B cell (primary cell): ENCODE measurements at regions not wholly inside any gene's neighbourhood (a gene's known extent, or its start where the extent isn't known, plus 50 kb on each side); places are given as distances from the start of the nearest gene placed in this dataset.

ENCODE experiments used
- ATAC-seq: fragments of 200-7000 bp; cut with Tn5 transposase; one replicate; pipeline ENCODE4 v1.10.0; 2021; ENCODE audit warnings: low read depth, mild to moderate bottlenecking, moderate number of reproducible peaks, moderate library complexity
- CTCF ChIA-PET: fragments of 350-600 bp; sonication (Branson Sonifier 250); formaldehyde crosslinking; loops from one replicate; lab custom pipeline; 2021; ENCODE audit warnings: antibody characterized with exemption, inconsistent platforms; lab: Charles Lee
- POLR2A ChIA-PET: fragments of 350-600 bp; sonication (Branson Sonifier 250); formaldehyde crosslinking; loops from one replicate; lab custom pipeline; 2021; ENCODE audit warnings: antibody characterized with exemption; lab: Charles Lee
- DNase-seq: peaks from one replicate; pipeline ENCODE4 v3.0.0; 2013
- H2AFZ ChIP-seq: 2 replicates; pipeline ENCODE4 v1.6.1; 2012; ENCODE audit warnings: mild to moderate bottlenecking, low read depth, low read length; ENCODE audit not compliant: insufficient read depth, poor library complexity, severe bottlenecking
- H3K27ac ChIP-seq, 2 donors: 1 replicate in 1 of 2; 2 replicates in 1 of 2; pipeline ENCODE4 v1.5.1; 2012 to 2013; ENCODE audit warnings: low read length in 2 of 2, mild to moderate bottlenecking in 2 of 2, moderate library complexity in 1 of 2
- H3K27me3 ChIP-seq, 4 experiments: fragments of 200-600 bp in 1 of 4; sonication (generic) in 1 of 4; replicated peaks in 1 of 4; 1 replicate in 2 of 4; 2 replicates in 2 of 4; pipeline versions ENCODE4 v1.6.1 to v1.7.0; 2013 to 2016; ENCODE audit warnings: low read length in 3 of 4, mild to moderate bottlenecking in 2 of 4, mixed read lengths in 1 of 4, moderate library complexity in 1 of 4; ENCODE audit not compliant: insufficient read depth in 4 of 4, control insufficient read depth in 3 of 4; ENCODE audit errors: control extremely low read depth in 1 of 4
- H3K36me3 ChIP-seq, 2 experiments: replicated peaks in 1 of 2; 1 replicate in 1 of 2; 2 replicates in 1 of 2; pipeline versions ENCODE4 v1.6.1 to v1.7.1; 2013; ENCODE audit warnings: low read length in 1 of 2; ENCODE audit not compliant: insufficient read depth in 2 of 2, control insufficient read depth in 1 of 2; ENCODE audit errors: control extremely low read depth in 1 of 2, extremely low read depth in 1 of 2
- H3K4me1 ChIP-seq, 2 donors: fragments of 200-600 bp in 1 of 2; sonication (generic) in 1 of 2; 1 replicate in 1 of 2; 2 replicates in 1 of 2; pipeline versions ENCODE4 v1.5.1 to v1.6.1; 2013 to 2017; ENCODE audit warnings: low read length in 2 of 2; ENCODE audit not compliant: control insufficient read depth in 2 of 2, insufficient read depth in 2 of 2
- H3K4me2 ChIP-seq: replicated peaks from 2 replicates; pipeline ENCODE3; 2012; ENCODE audit warnings: mild to moderate bottlenecking, low read depth, low read length; ENCODE audit not compliant: poor library complexity, severe bottlenecking
- H3K4me3 ChIP-seq, 5 experiments: fragments of 200-600 bp in 1 of 5; sonication (generic) in 1 of 5; 1 replicate in 3 of 5; 2 replicates in 2 of 5; pipeline versions ENCODE4 v1.5.1 to v1.7.0; 2011 to 2016; ENCODE audit warnings: low read length in 4 of 5, mild to moderate bottlenecking in 4 of 5, low read depth in 2 of 5, control low read depth in 1 of 5, moderate library complexity in 1 of 5; ENCODE audit not compliant: insufficient read depth in 1 of 5; ENCODE audit errors: control extremely low read depth in 1 of 5, extremely low read depth in 1 of 5
- H3K79me2 ChIP-seq: fragments of 200-600 bp; sonication (generic); one replicate; pipeline ENCODE4 v1.6.0; 2016; ENCODE audit warnings: low read length; ENCODE audit not compliant: control insufficient read depth, insufficient read depth
- H3K9ac ChIP-seq: fragments of 200-600 bp; sonication (generic); 2 replicates; pipeline ENCODE4 v1.6.1; 2017; ENCODE audit warnings: mild to moderate bottlenecking, low read length, moderate library complexity
- H3K9me3 ChIP-seq, 3 donors: one replicate each; pipeline versions ENCODE4 v1.6.1 to v1.7.1; 2013; ENCODE audit warnings: low read length in 2 of 3; ENCODE audit not compliant: control insufficient read depth in 2 of 3, insufficient read depth in 1 of 3; ENCODE audit errors: control extremely low read depth in 1 of 3
- H4K20me1 ChIP-seq: 2 replicates; pipeline ENCODE4 v1.6.0; 2012; ENCODE audit warnings: mild to moderate bottlenecking, low read length; ENCODE audit not compliant: insufficient read depth, control insufficient read depth, poor library complexity, severe bottlenecking
- H3K27ac Mint-ChIP-seq: one replicate; pipeline ENCODE4 v1.8.0; 2021; ENCODE audit warnings: mixed read lengths
- H3K27me3 Mint-ChIP-seq: one replicate; pipeline ENCODE4 v1.8.0; 2021; ENCODE audit warnings: mixed read lengths
- H3K4me1 Mint-ChIP-seq: one replicate; pipeline ENCODE4 v1.8.0; 2021; ENCODE audit warnings: mixed read lengths
- H3K4me3 Mint-ChIP-seq: one replicate; pipeline ENCODE4 v1.8.0; 2021; ENCODE audit warnings: mixed read lengths
- H3K9me3 Mint-ChIP-seq: one replicate; pipeline ENCODE4 v1.8.0; 2022; ENCODE audit warnings: mixed read lengths; ENCODE audit not compliant: insufficient read depth
- EZH2 ChIP-seq: IDR thresholded peaks from 2 replicates; pipeline ENCODE4 v1.6.1; 2012; ENCODE audit warnings: borderline replicate concordance, low read depth, mild to moderate bottlenecking, moderate library complexity, low read length; ENCODE audit not compliant: insufficient read depth, poor library complexity, severe bottlenecking
- WGBS: methylation state at CpG from one replicate; pipeline ENCODE4 v1.1.5; 2013; ENCODE audit warnings: missing lambda C conversion rate; ENCODE audit not compliant: insufficient coverage; 5-methylcytosine and 5-hydroxymethylcytosine counted together
- intact Hi-C: fragments of 100-400 bp; cut with micrococcal nuclease; formaldehyde crosslinking; loops from one replicate; pipeline ENCODE4 v1.10.0; 2022
- TF ChIP-seq, protein P1 (sequence below): fragments of 200-600 bp; IDR thresholded peaks from one replicate; pipeline ENCODE4 v1.8.0; 2022; ENCODE audit warnings: antibody characterized with exemption, mild to moderate bottlenecking

DNA sequence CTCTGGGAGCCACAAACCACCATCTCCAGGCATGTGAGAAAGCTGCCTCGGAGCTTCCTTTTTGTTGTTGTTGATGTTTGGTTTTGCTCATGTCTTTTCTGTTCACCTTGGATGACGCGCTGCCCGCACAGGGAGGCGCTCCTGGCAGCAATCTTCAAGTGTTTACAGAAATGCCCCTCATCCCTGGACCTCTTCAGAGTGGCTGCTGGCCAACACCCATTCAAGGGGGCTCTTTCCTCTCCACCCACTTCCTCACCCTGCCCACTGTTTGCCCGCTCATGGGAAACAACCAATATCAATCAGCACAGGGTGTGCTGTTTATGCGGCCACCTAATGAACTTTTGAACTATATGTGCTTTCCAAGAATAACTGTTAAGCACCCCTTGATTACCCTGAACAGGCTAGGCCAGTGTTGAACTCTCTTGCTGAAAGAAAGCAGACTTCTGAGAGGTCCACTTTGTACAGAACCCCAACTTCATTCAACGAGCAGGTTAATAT is 355.1 kb upstream of the CLNK start:
- DNase-seq = no peak
- H3K4me2 ChIP-seq = peak overlapping the region; percentile 10
- no peaks in the 10 kb centered on the region for H3K27me3 Mint-ChIP-seq
- intact Hi-C loops = no loop called here
- peaks cover 48% of the 10 kb centered on the region for H3K4me1 Mint-ChIP-seq
- no peak overlapping the region for H3K9ac ChIP-seq
- peaks cover 0 to 1% (median 0%) of the 10 kb centered on the region in 3 donors for H3K9me3 ChIP-seq
- ChIA-PET CTCF (interaction anchor here (0.9 kb wide), 1 partner anchor 17 kb away, joined by 3 read pairs; no protein-coding TSS in a partner anchor), POLR2A (no interaction called here)
- H2AFZ ChIP-seq = peak overlapping the region; percentile 36
- H3K4me3 ChIP-seq = peak overlapping the region in 1 of 5 experiments; percentile 2
- no peaks in the 10 kb centered on the region for H3K79me2 ChIP-seq
- H3K27ac Mint-ChIP-seq = peak overlapping the region; percentile 51
- no peak for ATAC-seq
- TF ChIP-seq, protein P1, sequence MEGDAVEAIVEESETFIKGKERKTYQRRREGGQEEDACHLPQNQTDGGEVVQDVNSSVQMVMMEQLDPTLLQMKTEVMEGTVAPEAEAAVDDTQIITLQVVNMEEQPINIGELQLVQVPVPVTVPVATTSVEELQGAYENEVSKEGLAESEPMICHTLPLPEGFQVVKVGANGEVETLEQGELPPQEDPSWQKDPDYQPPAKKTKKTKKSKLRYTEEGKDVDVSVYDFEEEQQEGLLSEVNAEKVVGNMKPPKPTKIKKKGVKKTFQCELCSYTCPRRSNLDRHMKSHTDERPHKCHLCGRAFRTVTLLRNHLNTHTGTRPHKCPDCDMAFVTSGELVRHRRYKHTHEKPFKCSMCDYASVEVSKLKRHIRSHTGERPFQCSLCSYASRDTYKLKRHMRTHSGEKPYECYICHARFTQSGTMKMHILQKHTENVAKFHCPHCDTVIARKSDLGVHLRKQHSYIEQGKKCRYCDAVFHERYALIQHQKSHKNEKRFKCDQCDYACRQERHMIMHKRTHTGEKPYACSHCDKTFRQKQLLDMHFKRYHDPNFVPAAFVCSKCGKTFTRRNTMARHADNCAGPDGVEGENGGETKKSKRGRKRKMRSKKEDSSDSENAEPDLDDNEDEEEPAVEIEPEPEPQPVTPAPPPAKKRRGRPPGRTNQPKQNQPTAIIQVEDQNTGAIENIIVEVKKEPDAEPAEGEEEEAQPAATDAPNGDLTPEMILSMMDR = no peak
- TF ChIP-seq EZH2 = no peak
- no peaks in the 10 kb centered on the region for H3K36me3 ChIP-seq
- no peaks in the 10 kb centered on the region for H4K20me1 ChIP-seq
- peaks cover 29 to 32% of the 10 kb centered on the region in 2 donors for H3K4me1 ChIP-seq
- H3K4me3 Mint-ChIP-seq = no peak overlapping the region
- WGBS = 82% methylated on average over 6 of the region's 8 CpGs
- H3K27ac ChIP-seq = no peak overlapping the region
- no peaks in the 10 kb centered on the region for H3K9me3 Mint-ChIP-seq
- no peaks in the 10 kb centered on the region for H3K27me3 ChIP-seq

GRCh38 chr4:11038926-11039325 is 354.4 kb upstream of the CLNK start:
- no peaks in the 10 kb centered on the region for H3K27me3 ChIP-seq
- no peak overlapping the region for H3K27ac ChIP-seq
- no peaks in the 10 kb centered on the region for H4K20me1 ChIP-seq
- H2AFZ ChIP-seq = no peak overlapping the region
- H3K4me1 Mint-ChIP-seq = peaks cover 41% of the 10 kb centered on the region
- ATAC-seq (no peak), DNase-seq (no peak)
- H3K4me3 Mint-ChIP-seq = no peak overlapping the region
- no peak overlapping the region for H3K27ac Mint-ChIP-seq
- POLR2A ChIA-PET = no interaction called here
- no peaks in the 10 kb centered on the region for H3K79me2 ChIP-seq
- TF ChIP-seq, protein P1 = no peak
- no peak for TF ChIP-seq EZH2
- H3K27me3 Mint-ChIP-seq = no peaks in the 10 kb centered on the region
- intact Hi-C loops = no loop called here
- no CpG with 5 or more reads among the region's 4 CpGs for WGBS
- H3K4me1 ChIP-seq = peaks cover 25 to 26% of the 10 kb centered on the region in 2 donors
- CTCF ChIA-PET = interaction anchor here (0.9 kb wide), 1 partner anchor 16 kb away, joined by 3 read pairs; no protein-coding TSS in a partner anchor
- no peaks in the 10 kb centered on the region for H3K36me3 ChIP-seq
- H3K4me3 ChIP-seq = no peak overlapping the region
- H3K4me2 ChIP-seq = no peak overlapping the region
- H3K9ac ChIP-seq = no peak overlapping the region
- H3K9me3 ChIP-seq = peaks cover 0 to 1% (median 0%) of the 10 kb centered on the region in 3 donors
- H3K9me3 Mint-ChIP-seq = no peaks in the 10 kb centered on the region
